Hematopoietic multipotent progenitor cell treated with erythropoietin and hydrocortisone succinate and interleukin-3 and kit ligand, for 4 days (in vitro differentiated cells): ENCODE measurements at regions not wholly inside any gene's neighbourhood (a gene's known extent, or its start where the extent isn't known, plus 50 kb on each side); places are given as distances from the start of the nearest gene placed in this dataset.
"Not testable (repeated sequence)": the region's sequence is repeated elsewhere in the genome, so short reads cannot be mapped to it uniquely, and the experiment has no call there.

ENCODE experiments used
- DNase-seq: peaks from one replicate; pipeline ENCODE4 v3.0.0-alpha.2; 2015

GRCh38 chr4:43457866-43458265, 565.4 kb downstream of the GRXCR1 start:
- no peak for DNase-seq

- DNase-seq = no peak
Measured at GRCh38 chr4:43458293-43458692, 565.8 kb downstream of the GRXCR1 start.

- DNase-seq = peak; percentile 20
Measured at GRCh38 chr4:43471950-43472349, 579.4 kb downstream of the GRXCR1 start.

DNA sequence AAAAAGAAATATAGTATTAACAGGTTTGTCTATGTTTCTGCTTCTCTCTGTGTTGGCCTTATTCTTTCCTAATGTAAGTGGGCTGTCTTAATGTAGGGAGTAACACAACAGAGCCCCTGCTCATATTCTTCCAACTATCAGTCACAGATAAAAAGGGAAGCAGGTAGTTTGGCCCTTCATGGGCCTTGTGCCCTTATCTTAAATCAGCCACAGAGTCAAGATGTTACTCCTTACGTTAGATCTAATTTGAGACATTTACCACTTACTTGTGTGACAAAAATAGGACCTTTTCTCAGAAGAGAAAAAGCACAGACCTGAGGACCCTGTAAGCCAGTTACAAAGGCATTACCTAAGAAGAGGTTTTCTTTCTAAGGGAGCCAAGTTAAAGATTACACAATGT, 589.0 kb downstream of the GRXCR1 start:
- peak; percentile 1 for DNase-seq

DNA sequence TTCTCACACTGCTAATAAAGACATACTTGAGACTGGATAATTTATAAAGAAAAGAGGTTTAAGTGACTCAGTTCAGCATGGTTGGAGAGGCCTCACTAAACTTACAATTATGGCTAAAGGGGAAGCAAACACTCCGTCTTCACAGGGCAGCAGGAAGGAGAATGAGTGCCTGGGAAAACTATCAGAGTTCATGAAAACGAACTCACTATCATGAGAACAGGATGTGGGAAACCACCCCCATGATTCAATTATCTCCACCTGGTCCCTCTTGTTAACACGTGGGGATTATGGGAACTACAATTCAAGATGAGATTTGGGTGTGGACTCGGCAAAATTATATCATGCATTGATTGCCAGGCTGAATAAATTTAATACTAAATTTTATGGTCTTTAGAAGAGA, 592.7 kb downstream of the GRXCR1 start:
- no peak for DNase-seq

DNA sequence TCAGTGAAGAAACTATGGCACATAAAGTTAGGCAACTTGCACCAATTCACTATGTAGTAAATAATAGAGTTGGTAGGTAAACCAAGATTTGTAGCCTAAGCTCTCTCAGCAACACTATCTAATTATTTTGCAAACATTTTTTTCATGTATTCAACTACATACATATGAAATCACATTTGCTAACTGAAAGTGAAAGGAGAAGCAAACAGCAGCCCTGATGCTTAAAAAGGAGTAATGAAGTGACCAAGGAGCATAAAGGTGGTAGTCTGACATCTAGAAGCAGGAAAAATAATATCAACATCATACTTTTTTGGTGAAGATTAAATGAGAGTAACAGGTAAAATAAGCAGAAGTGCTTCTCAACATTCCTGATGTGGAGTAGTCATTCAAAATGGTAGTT, 603.7 kb downstream of the GRXCR1 start:
- no peak for DNase-seq

- no peak for DNase-seq
Measured at GRCh38 chr4:43496602-43497001, 604.1 kb downstream of the GRXCR1 start.

DNA sequence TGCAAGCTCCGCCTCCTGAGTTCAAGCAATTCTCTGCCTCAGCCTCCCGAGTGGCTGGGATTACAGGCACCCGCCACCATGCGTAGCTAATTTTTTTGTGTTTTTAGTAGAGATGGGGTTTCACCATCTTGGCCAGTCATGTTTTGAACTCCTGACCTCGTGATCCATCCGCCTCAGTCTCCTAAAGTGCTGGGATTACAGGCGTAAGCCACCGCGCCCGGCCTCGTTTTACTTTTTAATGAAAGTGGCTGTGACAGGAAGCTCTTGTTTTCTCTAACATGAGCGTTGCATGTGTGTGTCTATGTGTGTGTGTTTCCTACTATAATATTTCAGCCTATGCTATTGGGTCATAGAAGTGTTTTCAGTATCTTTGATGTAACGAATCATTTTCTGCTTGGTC, 613.3 kb downstream of the GRXCR1 start:
- DNase-seq = not testable (repeated sequence)

- DNase-seq = no peak
Measured at GRCh38 chr4:43512253-43512652, 619.7 kb downstream of the GRXCR1 start.

DNA sequence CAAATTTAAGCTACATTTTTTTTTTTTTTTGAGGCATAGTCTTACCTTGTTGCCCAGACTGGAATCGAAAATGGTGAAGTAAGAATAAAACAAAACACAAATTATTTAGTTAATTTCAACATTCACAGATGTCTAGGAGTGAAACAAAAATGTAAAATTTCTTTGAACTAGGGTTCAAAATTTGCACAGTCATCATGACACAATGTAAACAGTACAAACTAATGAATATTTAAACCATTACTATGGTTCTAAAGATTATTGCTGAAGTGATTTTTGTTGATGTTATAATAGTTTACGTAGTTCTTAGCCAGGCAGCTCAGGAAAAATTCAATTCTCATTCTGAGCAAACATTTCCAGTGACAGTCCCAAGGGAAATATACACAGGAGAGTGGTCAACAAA, 633.1 kb downstream of the GRXCR1 start:
- no peak for DNase-seq

GRCh38 chr4:43547561-43547960, 655.0 kb downstream of the GRXCR1 start:
- no peak for DNase-seq

GRCh38 chr4:43550981-43551627, 658.6 kb downstream of the GRXCR1 start:
- DNase-seq = no peak

- no peak for DNase-seq
Measured at GRCh38 chr4:43556262-43556661, 663.7 kb downstream of the GRXCR1 start.

- DNase-seq = no peak
Measured at GRCh38 chr4:43560047-43560446, 667.5 kb downstream of the GRXCR1 start.

GRCh38 chr4:43564107-43564506, 671.6 kb downstream of the GRXCR1 start:
- DNase-seq = no peak

DNA sequence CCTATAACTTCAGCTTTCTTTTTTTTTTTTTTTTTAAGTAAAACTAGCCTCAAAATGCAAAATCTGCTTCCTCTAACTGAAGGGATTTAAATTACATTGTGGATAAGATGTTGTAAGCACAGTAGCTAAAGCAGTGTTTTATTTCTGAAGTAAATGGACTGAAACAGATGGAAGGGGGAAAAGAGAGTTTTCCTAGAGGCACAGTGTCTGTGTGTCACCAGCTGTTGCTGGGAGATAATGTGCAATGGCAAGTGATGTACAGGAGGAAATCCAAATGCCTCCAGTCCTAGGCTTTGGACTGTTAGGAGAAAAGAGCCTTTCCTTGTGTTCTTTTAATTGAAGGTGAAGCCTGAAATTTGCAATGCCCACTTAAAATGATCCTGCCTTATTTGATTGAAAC, 672.1 kb downstream of the GRXCR1 start:
- DNase-seq = no peak

DNA sequence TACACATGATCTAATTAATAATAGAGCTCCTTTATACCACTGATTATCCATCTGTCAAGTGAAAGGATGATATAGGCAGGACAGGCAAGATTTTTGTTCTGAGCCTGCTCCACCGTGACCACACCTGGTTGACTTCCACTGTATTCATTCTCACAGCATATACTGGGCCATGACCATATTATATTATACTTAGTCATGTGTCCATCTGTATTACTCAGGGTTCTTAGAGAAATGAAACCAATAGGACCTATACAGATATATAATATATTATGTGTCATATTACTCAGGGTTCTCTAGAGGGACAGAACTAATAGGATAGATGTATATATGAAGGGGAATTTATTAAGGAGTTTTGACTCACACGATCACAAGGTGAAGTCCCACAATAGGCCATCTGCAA, 675.1 kb downstream of the GRXCR1 start:
- no peak for DNase-seq

DNA sequence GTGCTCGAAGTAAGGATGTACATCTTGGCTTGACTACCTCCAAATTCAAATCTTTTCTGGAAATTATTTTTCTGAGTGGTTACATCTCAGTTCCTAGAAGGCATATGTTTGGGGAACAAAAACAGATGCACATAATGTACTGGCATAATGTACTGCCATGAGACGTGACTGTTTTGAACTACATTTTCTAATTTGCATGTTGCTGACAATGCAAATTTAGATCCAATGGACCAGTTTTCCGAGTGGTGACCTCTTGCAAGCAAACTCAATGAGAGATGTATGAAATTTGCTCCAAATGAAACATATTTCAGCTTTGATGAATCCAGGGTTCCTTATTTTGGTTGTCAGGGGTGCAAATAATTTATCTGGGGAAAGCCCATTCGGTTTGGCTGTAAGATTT, 694.3 kb downstream of the GRXCR1 start:
- no peak for DNase-seq

DNA sequence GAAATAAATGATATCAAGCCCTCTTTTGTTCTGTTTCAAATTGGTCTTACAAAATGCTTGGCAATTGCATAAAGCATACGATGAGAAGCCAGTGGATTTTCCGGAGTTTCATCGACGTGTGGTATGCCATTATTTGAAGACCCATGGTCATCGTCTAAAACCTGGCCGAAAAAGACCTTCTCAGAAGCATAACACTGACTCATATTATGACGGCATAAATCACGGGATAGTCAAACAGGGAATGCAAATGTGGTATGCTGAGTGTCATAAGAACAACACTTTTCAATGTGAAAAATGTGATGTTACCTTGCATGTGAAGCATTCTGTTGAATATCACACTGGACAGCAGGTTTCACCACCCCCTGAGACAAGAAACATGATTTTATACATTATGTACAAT, 695.2 kb downstream of the GRXCR1 start:
- DNase-seq = no peak

GRCh38 chr4:43607400-43607799, 714.9 kb downstream of the GRXCR1 start:
- DNase-seq = no peak

GRCh38 chr4:43607827-43608461, 715.4 kb downstream of the GRXCR1 start:
- DNase-seq = no peak

DNA sequence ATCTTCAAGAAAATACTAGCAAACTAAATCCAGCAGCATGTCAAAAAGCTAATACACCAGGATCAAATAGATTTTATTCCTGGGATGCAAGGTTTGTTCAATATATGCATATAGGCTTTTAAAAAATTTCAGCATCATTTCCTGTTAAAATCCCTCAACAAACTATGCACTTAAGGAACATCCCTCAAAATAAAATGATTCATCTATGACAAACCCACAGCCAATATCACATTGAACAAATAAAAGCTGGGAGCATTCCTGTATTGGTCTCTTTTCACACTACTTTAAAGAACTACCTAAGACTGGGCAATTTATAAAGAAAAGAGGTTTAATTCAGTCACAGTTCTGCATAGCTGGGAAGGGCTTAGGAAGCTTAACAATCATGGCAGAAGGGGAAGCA, 726.7 kb downstream of the GRXCR1 start:
- no peak for DNase-seq

DNA sequence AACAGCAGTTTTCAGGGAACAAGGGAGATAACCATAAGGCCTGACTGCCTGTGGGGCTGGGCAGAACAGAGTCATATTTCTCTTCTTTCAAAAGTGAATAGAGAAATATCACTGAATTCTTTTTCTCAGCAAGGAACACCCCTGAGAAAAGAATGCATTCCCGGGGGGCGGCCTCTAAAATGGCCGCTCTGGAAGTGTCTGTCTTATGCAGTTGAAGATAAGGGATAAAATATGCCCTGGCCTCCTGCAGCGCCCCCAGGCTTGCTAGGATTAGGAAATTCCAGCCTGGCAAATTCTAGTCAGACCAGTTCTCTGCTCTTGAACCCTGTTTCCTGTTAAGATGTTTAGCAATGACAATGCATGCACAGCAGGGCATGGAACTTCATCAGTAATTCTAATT, 745.4 kb downstream of the GRXCR1 start:
- not testable (repeated sequence) for DNase-seq

DNA sequence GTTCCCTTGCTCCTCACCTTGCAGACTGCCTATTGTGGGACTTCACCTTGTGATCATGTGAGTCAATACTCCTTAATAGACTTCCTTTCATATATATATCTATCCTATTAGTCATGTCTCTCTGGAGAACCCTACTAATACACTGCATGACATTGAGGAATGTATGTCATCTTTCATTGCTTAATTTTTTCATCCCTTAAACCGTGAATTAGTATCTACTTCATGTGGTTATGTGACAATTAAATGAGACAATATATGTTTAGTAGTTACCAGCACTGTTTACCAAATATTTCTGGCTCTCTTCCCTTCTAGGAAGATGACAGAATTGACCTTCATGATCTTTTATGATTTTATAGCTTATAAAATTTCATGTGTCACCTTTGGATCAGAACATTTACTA, 759.5 kb downstream of the GRXCR1 start:
- DNase-seq = no peak

DNA sequence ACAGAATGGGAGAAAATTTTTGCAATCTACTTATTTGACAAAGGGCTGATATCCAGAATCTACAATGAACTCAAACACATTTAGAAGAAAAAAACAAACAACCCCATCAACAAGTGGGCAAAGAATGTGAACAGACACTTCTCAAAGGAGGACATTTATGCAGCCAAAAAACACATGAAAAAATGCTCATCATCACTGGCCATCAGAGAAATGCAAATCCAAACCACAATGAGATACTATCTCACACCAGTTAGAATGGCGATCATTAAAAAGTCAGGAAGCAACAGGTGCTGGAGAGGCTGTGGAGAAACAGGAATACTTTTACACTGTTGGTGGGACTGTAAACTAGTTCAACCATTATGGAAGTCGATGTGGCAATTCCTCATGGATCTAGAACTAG, 767.0 kb downstream of the GRXCR1 start:
- not testable (repeated sequence) for DNase-seq
